AG04450 (cell line): ENCODE measurements at regions not wholly inside any gene's neighbourhood (a gene's known extent, or its start where the extent isn't known, plus 50 kb on each side); places are given as distances from the start of the nearest gene placed in this dataset.

Source experiments
- CTCF ChIA-PET: fragments of 300-600, 350-600 bp; formaldehyde crosslinking; extraction: SDS; loops from one replicate; lab custom pipeline; 2022; ENCODE audit warnings: antibody characterized with exemption, inconsistent platforms; lab: Charles Lee
- POLR2A ChIA-PET: fragments of 350-600 bp; formaldehyde crosslinking; extraction: SDS; loops from one replicate; lab custom pipeline; 2021; ENCODE audit warnings: antibody characterized with exemption, inconsistent platforms; lab: Yijun Ruan, JAX
- DNase-seq: peaks from one replicate; pipeline ENCODE4 v3.0.0-alpha.2; 2011; ENCODE audit warnings: low read depth, low spot score
- H3K27ac ChIP-seq: one replicate; pipeline ENCODE4 v1.5.1; 2012; ENCODE audit warnings: low read depth, low read length, control low read depth
- H3K27me3 ChIP-seq: one replicate; pipeline ENCODE4 v1.6.0; 2012; ENCODE audit warnings: low read length; ENCODE audit not compliant: control insufficient read depth, insufficient read depth
- H3K4me3 ChIP-seq: 2 replicates; pipeline ENCODE4 v1.5.1; 2011; ENCODE audit warnings: mild to moderate bottlenecking, low read depth, low read length, control low read depth
- H3K9me3 ChIP-seq: 2 replicates; pipeline ENCODE4 v1.5.1; 2012; ENCODE audit warnings: low read length; ENCODE audit not compliant: control insufficient read depth, insufficient read depth
- TF ChIP-seq, protein P1 (sequence below): IDR thresholded peaks from 2 replicates; pipeline ENCODE4 v1.5.1; 2011; ENCODE audit warnings: low read depth, low read length, control low read depth, inconsistent platforms

GRCh38 chr2:21328177-21328576 is 204.4 kb downstream of the TDRD15 start:
- H3K27me3 ChIP-seq = no peaks in the 10 kb centered on the region
- H3K4me3 ChIP-seq = no peak overlapping the region
- POLR2A ChIA-PET = no interaction called here
- CTCF ChIA-PET = no interaction called here
- no peaks in the 10 kb centered on the region for H3K9me3 ChIP-seq
- DNase-seq = no peak
- TF ChIP-seq, protein P1, sequence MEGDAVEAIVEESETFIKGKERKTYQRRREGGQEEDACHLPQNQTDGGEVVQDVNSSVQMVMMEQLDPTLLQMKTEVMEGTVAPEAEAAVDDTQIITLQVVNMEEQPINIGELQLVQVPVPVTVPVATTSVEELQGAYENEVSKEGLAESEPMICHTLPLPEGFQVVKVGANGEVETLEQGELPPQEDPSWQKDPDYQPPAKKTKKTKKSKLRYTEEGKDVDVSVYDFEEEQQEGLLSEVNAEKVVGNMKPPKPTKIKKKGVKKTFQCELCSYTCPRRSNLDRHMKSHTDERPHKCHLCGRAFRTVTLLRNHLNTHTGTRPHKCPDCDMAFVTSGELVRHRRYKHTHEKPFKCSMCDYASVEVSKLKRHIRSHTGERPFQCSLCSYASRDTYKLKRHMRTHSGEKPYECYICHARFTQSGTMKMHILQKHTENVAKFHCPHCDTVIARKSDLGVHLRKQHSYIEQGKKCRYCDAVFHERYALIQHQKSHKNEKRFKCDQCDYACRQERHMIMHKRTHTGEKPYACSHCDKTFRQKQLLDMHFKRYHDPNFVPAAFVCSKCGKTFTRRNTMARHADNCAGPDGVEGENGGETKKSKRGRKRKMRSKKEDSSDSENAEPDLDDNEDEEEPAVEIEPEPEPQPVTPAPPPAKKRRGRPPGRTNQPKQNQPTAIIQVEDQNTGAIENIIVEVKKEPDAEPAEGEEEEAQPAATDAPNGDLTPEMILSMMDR = no peak
- no peak overlapping the region for H3K27ac ChIP-seq

DNA sequence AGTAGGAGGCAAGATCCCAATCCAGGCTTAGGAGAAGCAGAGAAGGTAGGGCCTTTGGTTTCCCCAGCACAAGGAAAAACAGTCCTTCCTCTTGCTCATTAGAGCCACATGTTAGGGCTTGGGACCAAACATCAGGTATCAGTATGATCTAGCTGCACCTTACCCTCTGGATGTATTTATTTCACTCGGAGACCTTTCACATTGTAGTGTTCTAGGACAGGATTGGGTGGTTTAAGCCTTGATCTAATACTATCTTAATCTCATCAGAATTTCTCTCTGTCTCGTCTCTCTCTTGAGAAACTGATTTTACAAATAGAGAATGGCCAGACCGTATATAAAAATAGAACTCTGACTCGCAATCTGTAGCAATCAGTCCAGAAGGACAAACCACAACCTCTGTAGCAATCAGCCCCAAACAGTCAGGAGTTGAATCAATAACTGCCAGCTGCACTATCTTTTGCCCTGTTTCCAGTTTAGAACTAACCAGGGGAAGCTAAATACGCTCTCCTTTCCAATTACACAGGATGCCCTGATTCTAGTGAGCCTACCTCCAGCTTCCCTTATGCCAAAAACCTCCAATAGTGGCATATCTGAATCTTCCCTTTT is 207.1 kb downstream of the TDRD15 start:
- Histone ChIP-seq H3K9me3 (peaks cover 6% of the 10 kb centered on the region), H3K27ac (no peak overlapping the region), H3K27me3 (no peaks in the 10 kb centered on the region), H3K4me3 (no peak overlapping the region)
- no peak for DNase-seq
- CTCF ChIA-PET = no interaction called here
- TF ChIP-seq, protein P1 = no peak
- POLR2A ChIA-PET = no interaction called here

GRCh38 chr2:21331625-21332370 is 208.0 kb downstream of the TDRD15 start:
- CTCF ChIA-PET = no interaction called here
- Histone ChIP-seq H3K27ac (no peak overlapping the region), H3K9me3 (peaks cover 6% of the 10 kb centered on the region), H3K27me3 (no peaks in the 10 kb centered on the region), H3K4me3 (no peak overlapping the region)
- POLR2A ChIA-PET = no interaction called here
- no peak for DNase-seq
- TF ChIP-seq, protein P1 = no peak

DNA sequence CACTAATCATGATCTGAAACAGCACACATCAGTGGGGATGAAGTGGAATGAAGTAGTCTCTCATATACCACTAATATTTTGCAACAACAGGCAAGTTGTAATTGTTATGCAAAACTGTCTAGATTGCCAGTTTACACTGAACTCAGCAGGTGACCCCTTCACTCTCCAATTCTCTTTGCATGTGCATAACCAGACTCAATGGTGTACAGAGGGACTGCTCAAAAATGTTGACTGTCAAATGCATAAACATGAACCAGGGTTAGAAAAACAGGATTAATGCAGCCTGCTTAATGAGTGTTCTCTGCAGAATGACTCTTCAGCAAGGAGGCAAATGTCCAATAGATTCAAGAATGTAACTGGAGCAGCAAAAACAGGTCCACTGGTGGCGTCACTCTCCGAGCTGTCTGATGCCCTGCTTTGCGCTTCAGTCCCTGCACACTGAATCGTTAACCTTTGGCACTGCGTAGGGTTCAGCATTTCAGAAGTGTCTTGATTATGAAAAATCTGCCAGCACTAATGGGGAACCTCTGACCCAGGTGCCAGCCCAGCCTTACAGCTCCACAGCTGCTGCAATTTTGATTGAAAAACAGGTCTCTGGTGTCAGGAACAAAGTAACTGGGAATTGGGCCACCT is 209.3 kb downstream of the TDRD15 start:
- H3K9me3 ChIP-seq = peaks cover 6% of the 10 kb centered on the region
- H3K27me3 ChIP-seq = no peaks in the 10 kb centered on the region
- H3K4me3 ChIP-seq = no peak overlapping the region
- no peak for DNase-seq
- TF ChIP-seq, protein P1 = no peak
- no peak overlapping the region for H3K27ac ChIP-seq
- ChIA-PET CTCF (no interaction called here), POLR2A (no interaction called here)

- ChIA-PET CTCF (no interaction called here), POLR2A (no interaction called here)
- no peak overlapping the region for H3K4me3 ChIP-seq
- TF ChIP-seq, protein P1 = no peak
- H3K27me3 ChIP-seq = no peaks in the 10 kb centered on the region
- peaks cover 6% of the 10 kb centered on the region for H3K9me3 ChIP-seq
- DNase-seq = no peak
- no peak overlapping the region for H3K27ac ChIP-seq
Observed at GRCh38 chr2:21333684-21334083, 209.9 kb downstream of the TDRD15 start.
